ENCODE measurements at regions not wholly inside any gene's neighbourhood (a gene's known extent, or its start where the extent isn't known, plus 50 kb on each side); places are given as distances from the start of the nearest gene placed in this dataset.

DNA sequence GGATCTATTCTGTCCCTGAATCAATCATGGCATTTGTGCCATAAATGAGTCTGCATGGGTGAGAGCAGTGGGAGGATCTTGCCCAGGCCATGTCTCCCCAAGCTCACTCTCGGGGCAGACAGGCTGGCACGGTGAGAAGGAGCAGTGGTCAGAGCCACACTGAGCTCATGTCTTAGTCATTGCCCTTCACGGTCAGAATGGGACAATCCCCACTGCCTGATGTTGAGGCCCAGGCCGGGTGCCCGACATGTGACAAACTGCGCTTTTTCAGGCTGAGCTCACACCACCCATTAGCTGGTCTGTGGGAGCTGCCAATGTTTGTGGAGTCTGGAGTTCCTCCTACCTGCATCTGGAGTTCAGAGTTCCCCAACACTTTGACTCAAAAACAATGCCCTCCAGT lies 481.9 kb downstream of the COG6 start:
- TF ChIP-seq FOXA1 (IDR thresholded peaks at IDR 0.05) (no peak), BHLHE40 (IDR thresholded peaks at IDR 0.05; ENCODE audit: borderline replicate concordance) (no peak), ZNF384 (IDR thresholded peaks at IDR 0.05) (no peak), HDGF (IDR thresholded peaks at IDR 0.05; ENCODE audit: borderline replicate concordance) (no peak)
- TF ChIP-seq, protein P1, sequence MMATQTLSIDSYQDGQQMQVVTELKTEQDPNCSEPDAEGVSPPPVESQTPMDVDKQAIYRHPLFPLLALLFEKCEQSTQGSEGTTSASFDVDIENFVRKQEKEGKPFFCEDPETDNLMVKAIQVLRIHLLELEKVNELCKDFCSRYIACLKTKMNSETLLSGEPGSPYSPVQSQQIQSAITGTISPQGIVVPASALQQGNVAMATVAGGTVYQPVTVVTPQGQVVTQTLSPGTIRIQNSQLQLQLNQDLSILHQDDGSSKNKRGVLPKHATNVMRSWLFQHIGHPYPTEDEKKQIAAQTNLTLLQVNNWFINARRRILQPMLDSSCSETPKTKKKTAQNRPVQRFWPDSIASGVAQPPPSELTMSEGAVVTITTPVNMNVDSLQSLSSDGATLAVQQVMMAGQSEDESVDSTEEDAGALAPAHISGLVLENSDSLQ (IDR thresholded peaks at IDR 0.05) = no peak
